Activated naive CD4-positive, alpha-beta T cell treated with anti-CD3 and anti-CD28 coated beads, Interleukin-2, amount 10 ng/mL, durations not matched to agents 7 days and 5 days (primary cell): ENCODE measurements at regions not wholly inside any gene's neighbourhood (a gene's known extent, or its start where the extent isn't known, plus 50 kb on each side); places are given as distances from the start of the nearest gene placed in this dataset.
"Not testable (repeated sequence)": the region's sequence is repeated elsewhere in the genome, so short reads cannot be mapped to it uniquely, and the experiment has no call there.

ENCODE experiments used
- CTCF ChIA-PET: fragments of 350-600 bp; sonication (Branson Sonifier 250); formaldehyde crosslinking; loops from one replicate; lab custom pipeline; 2021; ENCODE audit warnings: antibody characterized with exemption; lab: Charles Lee
- DNase-seq: peaks from one replicate; pipeline ENCODE4 v3.0.0-alpha.2; 2020
- H3K27ac Mint-ChIP-seq: one replicate; pipeline ENCODE4 v1.8.0; 2021; ENCODE audit warnings: mild to moderate bottlenecking, moderate library complexity, mixed read lengths
- H3K27me3 Mint-ChIP-seq: one replicate; pipeline ENCODE4 v1.8.0; 2021; ENCODE audit warnings: mild to moderate bottlenecking, mixed read lengths
- H3K36me3 Mint-ChIP-seq: one replicate; pipeline ENCODE4 v1.8.0; 2021; ENCODE audit warnings: mixed read lengths
- H3K4me1 Mint-ChIP-seq: one replicate; pipeline ENCODE4 v1.8.0; 2021; ENCODE audit warnings: mixed read lengths
- H3K4me3 Mint-ChIP-seq: one replicate; pipeline ENCODE4 v1.8.0; 2021; ENCODE audit warnings: mild to moderate bottlenecking, moderate library complexity, mixed read lengths
- H3K9me3 Mint-ChIP-seq: one replicate; pipeline ENCODE4 v1.8.0; 2021; ENCODE audit warnings: mixed read lengths

DNA sequence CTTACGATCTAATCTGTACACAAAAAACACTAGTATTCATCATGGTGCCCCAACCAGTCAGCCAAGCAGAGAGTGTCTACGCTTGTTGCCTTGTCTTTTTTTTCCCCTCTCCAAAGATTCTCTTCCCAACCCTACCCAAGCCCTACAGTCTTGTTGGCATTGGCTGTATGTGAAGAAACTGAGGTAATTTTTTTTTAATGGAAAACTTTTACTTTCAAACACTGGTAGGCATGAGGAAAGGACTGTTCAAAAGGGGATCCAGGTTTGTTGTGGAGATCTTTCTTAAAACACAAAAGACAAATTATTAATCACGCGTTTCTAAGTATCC is 89.2 kb upstream of the PRSS16 start:
- no peaks in the 10 kb centered on the region for H3K9me3 Mint-ChIP-seq
- H3K4me3 Mint-ChIP-seq, result peak overlapping the region; percentile 69
- no peak for DNase-seq
- peak overlapping the region; percentile 88 for H3K27ac Mint-ChIP-seq
- CTCF ChIA-PET, result interaction anchor here (0.6 to 0.8 kb wide), 2 partner anchors 19 to 862 kb away, joined by 3 read pairs; no protein-coding TSS in a partner anchor
- H3K27me3 Mint-ChIP-seq, result peaks cover 3% of the 10 kb centered on the region
- peaks cover 52% of the 10 kb centered on the region for H3K4me1 Mint-ChIP-seq
- H3K36me3 Mint-ChIP-seq, result no peaks in the 10 kb centered on the region

DNA sequence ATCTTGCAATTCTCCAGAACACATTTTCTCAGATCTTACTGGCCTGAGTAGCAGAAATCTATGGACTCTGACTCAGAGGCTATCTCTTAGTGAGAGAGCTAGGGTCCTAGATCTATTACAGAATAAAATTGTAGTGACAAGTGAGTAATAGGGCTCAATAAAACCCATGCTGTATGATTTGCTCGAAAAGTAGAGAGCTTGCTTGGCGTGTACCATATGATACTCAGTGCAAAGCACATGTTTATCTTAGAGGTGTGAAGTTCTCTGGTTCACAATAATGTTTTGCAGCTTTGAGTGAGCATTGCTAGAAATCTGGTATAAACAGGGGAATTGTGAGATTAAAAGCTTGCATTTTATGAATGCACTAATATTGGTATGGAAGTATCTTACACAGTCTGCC is 87.8 kb upstream of the PRSS16 start:
- Mint-ChIP-seq H3K27me3 (peaks cover 9% of the 10 kb centered on the region), H3K4me1 (peaks cover 44% of the 10 kb centered on the region), H3K9me3 (no peaks in the 10 kb centered on the region), H3K4me3 (no peak overlapping the region), H3K27ac (no peak overlapping the region), H3K36me3 (no peaks in the 10 kb centered on the region)
- no peak for DNase-seq
- CTCF ChIA-PET, result interaction anchor here (1.1 to 3.1 kb wide), 2 partner anchors 10 to 635 kb away, joined by 3 to 17 read pairs; no protein-coding TSS in a partner anchor

DNA sequence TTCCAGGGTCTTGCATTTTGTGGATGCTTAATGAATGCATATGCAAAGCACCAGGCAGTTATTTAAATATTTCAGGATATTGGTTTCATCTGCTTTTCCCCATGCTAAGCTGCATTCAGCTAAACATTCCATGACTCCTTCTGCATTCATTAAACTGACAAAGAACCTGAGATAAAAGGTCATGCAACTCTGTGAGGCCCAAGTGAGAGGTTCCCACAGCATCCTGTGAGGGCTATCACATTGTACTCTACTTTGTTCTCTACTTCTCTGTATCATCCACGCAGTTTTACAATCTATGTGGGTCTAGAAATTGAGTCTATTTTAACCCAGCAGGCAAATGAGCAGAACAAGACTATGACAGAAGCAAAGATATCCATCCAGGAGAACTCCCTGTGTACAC is 86.4 kb upstream of the PRSS16 start:
- Mint-ChIP-seq H3K4me1 (peaks cover 34% of the 10 kb centered on the region), H3K4me3 (no peak overlapping the region), H3K9me3 (no peaks in the 10 kb centered on the region), H3K27ac (no peak overlapping the region), H3K36me3 (no peaks in the 10 kb centered on the region), H3K27me3 (peaks cover 9% of the 10 kb centered on the region)
- CTCF ChIA-PET, result interaction anchor here (0.6 to 3.1 kb wide), 6 partner anchors 16 to 1195 kb away, joined by 3 to 17 read pairs (median 4); no protein-coding TSS in a partner anchor
- no peak for DNase-seq

DNA sequence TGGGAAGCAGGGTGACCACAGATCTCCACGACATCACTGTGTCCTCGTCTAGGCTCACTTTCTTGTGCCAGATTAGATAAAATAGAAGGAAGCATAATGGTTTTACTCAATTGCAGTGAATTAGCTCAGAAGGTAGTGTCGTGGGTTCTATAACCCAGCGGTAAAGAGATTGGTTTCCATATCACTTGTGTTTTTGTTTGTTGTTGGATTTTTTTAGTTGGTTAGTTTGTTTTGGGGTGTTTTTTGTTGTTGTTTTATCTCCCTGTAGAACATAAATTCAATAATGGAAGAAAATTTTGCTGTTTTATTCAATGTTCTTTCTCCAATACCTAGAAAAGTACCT is 85.9 kb upstream of the PRSS16 start:
- no peak for DNase-seq
- CTCF ChIA-PET, result interaction anchor here (0.8 to 3.1 kb wide), 5 partner anchors 15 to 1195 kb away, joined by 3 to 17 read pairs (median 4); no protein-coding TSS in a partner anchor
- peaks cover 11% of the 10 kb centered on the region for H3K27me3 Mint-ChIP-seq
- no peak overlapping the region for H3K4me3 Mint-ChIP-seq
- H3K4me1 Mint-ChIP-seq, result peaks cover 30% of the 10 kb centered on the region
- H3K36me3 Mint-ChIP-seq, result no peaks in the 10 kb centered on the region
- peak overlapping the region; percentile 35 for H3K27ac Mint-ChIP-seq
- no peaks in the 10 kb centered on the region for H3K9me3 Mint-ChIP-seq

DNA sequence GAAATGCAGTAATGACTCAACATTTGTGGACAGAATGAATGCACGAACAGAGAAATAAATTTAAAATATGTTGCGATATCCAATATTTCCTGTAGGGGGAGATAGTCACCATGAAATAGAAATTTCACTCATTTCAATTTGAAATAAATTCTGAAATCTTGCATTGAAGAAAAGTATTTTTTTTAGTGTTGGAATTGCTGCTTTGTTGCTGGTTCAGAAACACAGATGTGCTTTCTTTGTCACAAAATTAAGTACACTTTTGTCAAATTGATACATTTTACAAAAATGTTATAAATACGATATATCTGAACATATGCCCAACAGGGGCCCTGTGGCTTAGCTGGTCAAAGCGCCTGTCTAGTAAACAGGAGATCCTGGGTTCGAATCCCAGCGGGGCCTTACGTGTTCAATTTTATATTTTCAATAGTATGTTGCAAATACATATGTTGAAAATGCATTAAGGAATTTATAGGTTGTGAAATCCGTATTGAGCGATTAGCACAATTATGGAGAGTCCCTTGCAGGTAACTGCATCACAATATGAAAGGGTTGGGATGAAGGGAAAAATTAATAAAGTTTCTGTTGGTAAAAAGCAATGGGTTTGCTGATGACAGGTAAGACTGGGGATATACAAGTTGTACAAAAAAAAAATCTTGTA is 85.4 kb upstream of the PRSS16 start:
- H3K27ac Mint-ChIP-seq, result peak overlapping the region; percentile 35
- H3K4me3 Mint-ChIP-seq, result no peak overlapping the region
- peaks cover 25% of the 10 kb centered on the region for H3K4me1 Mint-ChIP-seq
- no peaks in the 10 kb centered on the region for H3K36me3 Mint-ChIP-seq
- no peaks in the 10 kb centered on the region for H3K9me3 Mint-ChIP-seq
- H3K27me3 Mint-ChIP-seq, result peaks cover 12% of the 10 kb centered on the region
- DNase-seq, result no peak
- CTCF ChIA-PET, result interaction anchor here (0.7 to 3.1 kb wide), 6 partner anchors 15 to 1195 kb away, joined by 3 to 17 read pairs (median 5); no protein-coding TSS in a partner anchor

DNA sequence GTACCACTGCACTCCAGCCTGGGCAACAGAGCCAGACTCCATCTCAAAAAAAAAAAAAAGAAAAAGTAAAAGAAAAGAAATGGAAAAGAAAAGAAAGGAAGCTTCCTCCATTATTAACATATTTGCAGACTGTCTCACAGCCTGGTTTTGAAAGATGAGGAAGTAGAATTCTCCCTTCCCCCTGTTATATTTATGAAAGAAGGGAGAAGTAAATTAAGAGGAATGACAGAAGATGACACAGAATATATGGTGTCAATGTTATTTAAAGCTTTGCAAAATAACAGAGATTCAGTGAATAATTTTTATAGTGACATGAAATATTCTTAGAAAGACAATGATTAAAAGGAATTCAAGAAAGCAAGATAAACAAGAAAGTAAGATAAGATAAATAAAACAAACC is 83.7 kb upstream of the PRSS16 start:
- Mint-ChIP-seq H3K4me3 (no peak overlapping the region), H3K36me3 (no peaks in the 10 kb centered on the region), H3K27me3 (peaks cover 14% of the 10 kb centered on the region), H3K9me3 (no peaks in the 10 kb centered on the region), H3K4me1 (peaks cover 8% of the 10 kb centered on the region), H3K27ac (no peak overlapping the region)
- DNase-seq, result no peak
- CTCF ChIA-PET, result interaction anchor here (1.1 to 1.8 kb wide), 2 partner anchors 445 to 633 kb away, joined by 3 to 6 read pairs; no protein-coding TSS in a partner anchor

DNA sequence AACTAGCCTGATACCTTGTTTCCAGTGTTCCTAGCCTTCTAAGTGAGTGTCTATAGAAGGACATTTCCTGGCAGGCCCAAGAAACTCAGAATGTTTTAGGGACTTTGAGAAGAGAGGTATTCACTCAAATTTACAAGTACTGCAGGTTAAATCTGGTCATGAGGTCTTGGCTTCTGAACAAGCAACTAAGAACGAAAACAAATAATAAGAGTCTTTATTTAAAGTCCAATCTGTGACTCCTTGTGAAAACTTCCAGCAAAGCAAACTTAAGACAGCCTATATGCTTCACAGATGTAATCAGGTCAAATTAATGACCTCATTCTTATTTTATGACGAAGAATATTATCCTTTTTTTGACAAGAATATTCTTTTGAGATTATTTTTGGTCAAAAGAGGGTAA is 79.4 kb upstream of the PRSS16 start:
- no peak overlapping the region for H3K4me3 Mint-ChIP-seq
- CTCF ChIA-PET, result no interaction called here
- no peaks in the 10 kb centered on the region for H3K36me3 Mint-ChIP-seq
- peaks cover 20% of the 10 kb centered on the region for H3K27me3 Mint-ChIP-seq
- no peak overlapping the region for H3K27ac Mint-ChIP-seq
- DNase-seq, result no peak
- H3K4me1 Mint-ChIP-seq, result no peaks in the 10 kb centered on the region
- no peaks in the 10 kb centered on the region for H3K9me3 Mint-ChIP-seq

DNA sequence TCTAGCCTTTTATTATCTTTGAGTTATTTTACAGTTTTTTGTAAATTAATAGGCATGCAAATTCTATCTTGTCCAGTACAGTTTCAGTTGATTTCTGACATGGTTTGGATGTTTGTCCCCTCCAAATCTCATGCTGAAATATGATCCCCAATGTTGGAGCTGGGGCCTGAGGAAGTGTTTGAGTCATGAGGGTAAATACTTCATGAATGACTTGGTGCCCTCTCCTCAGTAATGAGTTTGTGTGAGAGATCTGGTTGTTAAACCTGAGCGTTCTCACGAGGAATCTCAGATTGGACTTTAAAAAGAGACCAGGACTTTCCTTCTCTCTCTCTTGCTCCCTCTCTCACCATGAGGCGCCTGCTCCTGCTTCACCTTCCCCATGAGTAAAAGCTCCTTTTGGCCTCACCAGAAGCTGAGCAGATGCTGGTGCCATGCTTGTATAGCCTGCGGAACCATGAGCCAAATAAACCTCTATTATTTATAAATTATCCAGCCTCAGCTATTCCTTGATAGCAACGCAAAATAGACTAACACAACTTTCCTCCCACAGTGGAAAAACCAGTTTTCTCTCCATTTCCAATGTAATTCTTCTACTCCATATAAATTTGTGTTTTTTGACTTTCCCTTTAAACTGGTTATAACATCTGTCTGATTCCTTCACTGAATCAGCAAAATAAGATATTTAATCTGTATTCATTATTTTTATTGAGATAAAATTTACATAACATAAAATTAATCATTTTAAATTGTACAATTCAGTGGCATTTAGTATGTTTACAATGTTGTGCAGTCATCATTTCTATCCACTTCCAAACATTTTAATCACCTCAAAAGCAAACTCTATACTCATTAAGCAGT is 78.7 kb upstream of the PRSS16 start:
- Mint-ChIP-seq H3K4me3 (no peak overlapping the region), H3K4me1 (no peaks in the 10 kb centered on the region), H3K9me3 (no peaks in the 10 kb centered on the region), H3K36me3 (no peaks in the 10 kb centered on the region), H3K27ac (no peak overlapping the region), H3K27me3 (peaks cover 15% of the 10 kb centered on the region)
- no peak for DNase-seq
- CTCF ChIA-PET, result no interaction called here

DNA sequence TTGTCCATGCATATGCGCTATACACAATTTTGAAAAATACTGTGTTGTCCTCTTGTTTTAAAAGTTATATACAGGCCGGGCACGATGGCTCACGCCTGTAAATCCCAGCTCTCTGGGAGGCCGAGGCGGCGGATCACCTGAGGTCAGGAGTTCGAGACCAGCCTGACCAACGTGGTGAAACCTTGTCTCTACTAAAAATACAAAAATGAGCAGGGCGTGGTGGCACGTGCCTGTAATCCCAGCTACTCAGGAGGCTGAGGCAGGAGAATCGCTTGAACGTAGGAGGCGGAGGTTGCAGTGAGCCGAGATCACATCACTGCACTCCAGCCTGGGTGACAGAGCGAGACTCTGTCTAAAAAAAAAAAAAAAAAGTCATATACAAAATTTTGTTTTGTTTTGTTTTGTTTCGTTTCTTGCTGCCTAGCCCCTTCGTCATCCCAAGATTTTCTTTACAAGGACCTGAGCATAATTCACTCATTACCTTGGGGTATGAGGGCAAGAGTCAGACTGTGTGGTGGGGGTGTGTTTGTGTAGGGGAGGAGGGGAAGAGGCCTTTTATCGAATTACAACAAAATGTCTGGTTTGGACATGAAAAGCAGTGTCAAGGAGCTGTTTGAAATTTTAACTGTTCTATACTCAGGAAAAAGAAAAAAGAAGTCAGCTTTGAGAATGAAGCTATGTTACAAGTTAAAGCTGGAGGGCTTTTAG is 74.8 kb upstream of the PRSS16 start:
- H3K9me3 Mint-ChIP-seq, DNase-seq, CTCF ChIA-PET, H3K27ac Mint-ChIP-seq, H3K4me3 Mint-ChIP-seq, H3K36me3 Mint-ChIP-seq: not testable (repeated sequence)
- H3K27me3 Mint-ChIP-seq, result peaks cover 20% of the 10 kb centered on the region
- H3K4me1 Mint-ChIP-seq, result peaks cover 14% of the 10 kb centered on the region

DNA sequence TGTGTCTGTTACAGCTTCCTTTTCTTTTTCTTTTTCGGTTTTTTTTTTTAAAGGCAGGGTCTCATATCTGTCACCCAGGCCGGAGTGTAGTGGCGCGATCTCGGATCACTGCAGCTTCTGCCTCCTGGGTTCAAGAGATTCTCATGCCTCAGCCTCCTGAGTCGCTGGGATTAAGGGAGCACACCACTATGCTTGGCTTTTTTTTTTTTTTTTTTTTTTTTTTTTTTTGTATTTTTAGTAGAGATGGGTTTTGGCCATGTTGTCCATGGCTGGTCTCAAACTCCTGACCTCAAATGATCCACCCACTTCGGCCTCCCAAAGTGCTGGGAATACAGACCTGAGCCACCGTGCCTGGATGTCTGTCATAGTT is 74.3 kb upstream of the PRSS16 start:
- Mint-ChIP-seq H3K27me3 (peaks cover 25% of the 10 kb centered on the region), H3K4me1 (peaks cover 17% of the 10 kb centered on the region)
- DNase-seq, CTCF ChIA-PET, H3K9me3 Mint-ChIP-seq, H3K36me3 Mint-ChIP-seq, H3K27ac Mint-ChIP-seq, H3K4me3 Mint-ChIP-seq: not testable (repeated sequence)

DNA sequence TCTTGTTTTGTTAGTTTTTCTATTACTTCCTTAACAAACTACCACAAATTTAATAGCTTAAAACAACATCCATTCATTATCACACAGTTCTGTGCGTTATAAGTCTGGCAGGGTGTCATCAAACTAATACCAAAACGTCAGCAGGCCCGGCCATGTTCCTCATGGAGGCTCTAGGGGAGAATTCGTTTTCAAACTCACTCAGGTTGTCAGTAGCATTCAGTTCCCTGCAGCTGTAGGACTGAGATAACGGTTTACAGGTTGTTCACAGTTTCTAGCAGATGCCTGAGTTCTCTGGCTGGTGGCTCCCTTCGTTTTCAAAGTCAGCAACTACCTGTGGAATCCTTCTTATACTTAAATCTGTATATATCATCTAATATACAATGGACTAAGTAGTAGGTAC is 72.5 kb upstream of the PRSS16 start:
- no peak overlapping the region for H3K27ac Mint-ChIP-seq
- peaks cover 39% of the 10 kb centered on the region for H3K27me3 Mint-ChIP-seq
- H3K9me3 Mint-ChIP-seq, result peaks cover 2% of the 10 kb centered on the region
- no peak for DNase-seq
- CTCF ChIA-PET, result interaction anchor here (1.2 kb wide), 1 partner anchor 619 kb away, joined by 3 read pairs; no protein-coding TSS in a partner anchor
- H3K36me3 Mint-ChIP-seq, result peaks cover 3% of the 10 kb centered on the region
- H3K4me1 Mint-ChIP-seq, result peaks cover 26% of the 10 kb centered on the region
- H3K4me3 Mint-ChIP-seq, result no peak overlapping the region

DNA sequence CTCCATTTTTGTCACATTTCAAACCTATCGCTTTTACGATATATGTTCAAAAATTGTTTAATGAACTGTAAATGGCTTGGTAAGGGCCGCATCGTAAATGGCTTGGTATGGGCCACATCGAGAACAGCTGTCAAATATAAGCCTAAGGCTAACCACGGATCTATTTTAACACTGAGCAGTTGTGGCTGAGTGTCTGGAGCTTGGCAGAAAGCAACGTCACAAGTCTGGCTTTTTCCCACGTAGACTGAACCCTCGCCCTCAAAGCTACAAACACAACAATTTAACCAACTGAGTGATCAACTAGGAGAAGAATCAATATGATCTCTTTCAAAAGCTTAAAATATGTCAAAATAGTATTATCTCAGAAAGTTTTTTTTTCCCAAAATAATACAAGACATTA is 71.4 kb upstream of the PRSS16 start:
- H3K27me3 Mint-ChIP-seq, result peaks cover 45% of the 10 kb centered on the region
- peak overlapping the region; percentile 89 for H3K27ac Mint-ChIP-seq
- DNase-seq, result no peak
- CTCF ChIA-PET, result interaction anchor here (1.8 to 2.1 kb wide), 2 partner anchors 14 to 21 kb away, joined by 6 to 14 read pairs; no protein-coding TSS in a partner anchor
- H3K4me1 Mint-ChIP-seq, result peaks cover 26% of the 10 kb centered on the region
- H3K9me3 Mint-ChIP-seq, result peaks cover 2% of the 10 kb centered on the region
- H3K36me3 Mint-ChIP-seq, result peaks cover 3% of the 10 kb centered on the region
- H3K4me3 Mint-ChIP-seq, result peak overlapping the region; percentile 95

DNA sequence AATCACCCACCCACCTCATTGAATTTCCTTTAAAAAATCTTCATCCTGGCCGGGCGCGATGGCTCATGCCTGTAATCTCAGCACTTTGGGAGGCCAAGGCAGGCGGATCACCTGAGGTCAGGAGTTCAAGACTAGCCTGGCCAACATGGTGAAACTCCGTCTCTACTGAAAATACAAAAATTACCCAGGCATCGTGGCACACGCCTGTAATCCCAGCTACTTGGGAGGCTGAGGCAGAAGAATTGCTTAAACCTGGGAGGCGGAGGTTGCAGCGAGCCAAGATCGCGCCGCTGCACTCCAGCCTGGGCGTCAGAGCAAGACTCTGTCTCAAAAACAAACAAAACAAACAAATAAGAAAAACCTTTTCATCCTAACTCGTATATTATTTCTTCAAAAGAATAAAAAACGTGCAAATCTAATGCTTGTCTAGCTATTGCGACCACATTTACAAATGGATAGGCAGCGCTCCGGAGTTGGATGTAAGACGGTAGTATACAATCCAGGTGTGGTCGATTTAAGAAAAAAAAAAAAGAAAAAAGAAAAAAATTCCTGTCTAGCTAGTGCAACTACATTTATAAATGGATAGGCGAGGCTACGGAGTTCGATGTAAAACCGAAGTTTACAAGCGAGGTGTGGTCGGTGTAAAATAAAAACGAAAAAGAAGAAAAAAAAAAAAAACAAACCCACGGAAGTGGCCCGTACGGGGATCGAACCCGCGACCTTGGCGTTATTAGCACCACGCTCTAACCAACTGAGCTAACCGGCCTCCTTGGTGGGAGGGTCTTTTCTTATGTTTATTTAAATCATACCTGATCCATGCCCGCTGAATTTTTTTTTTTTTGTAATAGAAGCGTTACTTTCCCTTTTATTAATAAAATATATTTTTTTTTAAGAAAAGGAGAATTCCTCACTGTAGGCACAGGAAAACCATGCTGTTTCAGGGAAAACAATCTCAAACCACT is 70.7 kb upstream of the PRSS16 start:
- Mint-ChIP-seq H3K36me3 (peaks cover 3% of the 10 kb centered on the region), H3K27ac (peak overlapping the region; percentile 89), H3K27me3 (peaks cover 50% of the 10 kb centered on the region), H3K4me3 (peak overlapping the region; percentile 95), H3K4me1 (peaks cover 26% of the 10 kb centered on the region), H3K9me3 (peaks cover 2% of the 10 kb centered on the region)
- CTCF ChIA-PET, result interaction anchor here (0.6 to 2.1 kb wide), 7 partner anchors 11 to 131 kb away, joined by 3 to 14 read pairs (median 4); no protein-coding TSS in a partner anchor
- peak; percentile 72 for DNase-seq
